Body of pancreas (tissue), 4 donors: ENCODE measurements at regions not wholly inside any gene's neighbourhood (a gene's known extent, or its start where the extent isn't known, plus 50 kb on each side); places are given as distances from the start of the nearest gene placed in this dataset.
"Not testable (repeated sequence)": the region's sequence is repeated elsewhere in the genome, so short reads cannot be mapped to it uniquely, and the experiment has no call there.

ENCODE experiments used
- ATAC-seq: fragments of 150-250 bp; one replicate; pipeline ENCODE4 v1.9.1; 2016
- DNase-seq, 4 donors: peaks; one replicate each; pipeline ENCODE4 v3.0.0-alpha.2; 2019
- H3K27ac ChIP-seq, 4 donors: fragments of 200-600 bp; sonication (generic); 1 replicate in 3 of 4; 2 replicates in 1 of 4; pipeline versions ENCODE4 v1.5.1 to v1.6.1; 2016 to 2019; ENCODE audit warnings: mild to moderate bottlenecking in 1 of 4, mixed read lengths in 1 of 4, moderate library complexity in 1 of 4
- H3K27me3 ChIP-seq, 2 donors: fragments of 200-600 bp; sonication (generic); one replicate each; pipeline ENCODE4 v1.6.0; 2016; ENCODE audit warnings: mild to moderate bottlenecking in 1 of 2
- H3K36me3 ChIP-seq, 2 donors: fragments of 200-600 bp; sonication (generic); replicated peaks in 1 of 2; 2 replicates each; pipeline ENCODE4 v1.5.1; 2016; ENCODE audit warnings: low read depth in 2 of 2; ENCODE audit not compliant: insufficient read depth in 1 of 2
- H3K4me1 ChIP-seq: fragments of 200-600 bp; sonication (generic); one replicate; pipeline ENCODE4 v1.6.0; 2016
- H3K4me3 ChIP-seq, 2 donors: fragments of 200-600 bp; sonication (generic); 1 replicate in 1 of 2; 2 replicates in 1 of 2; pipeline ENCODE4 v1.5.1; 2016 to 2019
- H3K9me3 ChIP-seq, 3 donors: fragments of 200-600 bp; sonication (generic); 1 replicate in 2 of 3; 2 replicates in 1 of 3; pipeline ENCODE4 v1.5.1; 2016
- CTCF ChIP-seq, 7 experiments: fragments of 450-650 bp in 4 of 7; fragments of 200-600 bp in 3 of 7; sonication (generic) in 3 of 7; IDR thresholded peaks; one replicate each; pipeline ENCODE4 v1.5.1; 2016 to 2019; ENCODE audit warnings: antibody characterized with exemption in 7 of 7
- POLR2A ChIP-seq, 3 donors: fragments of 450-650 bp; IDR thresholded peaks; one replicate each; pipeline ENCODE4 v1.6.1; 2016; ENCODE audit warnings: antibody characterized with exemption in 3 of 3, mild to moderate bottlenecking in 2 of 3
- WGBS, 2 donors: methylation state at CpG; one replicate each; pipeline ENCODE4 v1.1.5; 2017; 5-methylcytosine and 5-hydroxymethylcytosine counted together
- intact Hi-C: fragments of 100-400 bp; cut with DNase I; formaldehyde crosslinking; loops from one replicate; pipeline ENCODE4 v1.15.1; 2023

- WGBS, 2 donors = 71 to 75% methylated on average over 4 of the region's 4 CpGs
- intact Hi-C loops = no loop called here
- no peak for ATAC-seq
These were observed 700.9 kb upstream of the SYT4 start for GRCh38 chr18:43978174-43978573.

GRCh38 chr18:43982582-43982981, 698.1 kb upstream of the SETBP1 start:
- 86% methylated on average over 4 of the region's 4 CpGs for WGBS, 2 donors

More at GRCh38 chr18:43978174-43978573, 700.9 kb upstream of the SYT4 start:
- DNase-seq = no peak
- Histone ChIP-seq H3K4me1 (no peaks in the 10 kb centered on the region), H3K36me3 (no peaks in the 10 kb centered on the region), H3K4me3 (no peak overlapping the region), H3K27me3 (no peaks in the 10 kb centered on the region), H3K27ac (no peak overlapping the region), H3K9me3 (no peaks in the 10 kb centered on the region)
- TF ChIP-seq POLR2A (IDR thresholded peaks at IDR 0.05) = no peak
- TF ChIP-seq CTCF (IDR thresholded peaks at IDR 0.05) = no peak

GRCh38 chr18:43987061-43987460, 693.6 kb upstream of the SETBP1 start:
- 49 to 54% methylated on average over 4 of the region's 4 CpGs for WGBS, 2 donors
- intact Hi-C loops, DNase-seq, H3K27me3 ChIP-seq, H3K4me3 ChIP-seq, H3K36me3 ChIP-seq, ATAC-seq, H3K27ac ChIP-seq, H3K9me3 ChIP-seq, H3K4me1 ChIP-seq: not testable (repeated sequence)

More at GRCh38 chr18:43982582-43982981, 698.1 kb upstream of the SETBP1 start:
- TF ChIP-seq CTCF (IDR thresholded peaks at IDR 0.05) = no peak
- intact Hi-C loops = no loop called here
- ATAC-seq (no peak), DNase-seq (no peak)
- Histone ChIP-seq H3K27ac (no peak overlapping the region), H3K9me3 (no peaks in the 10 kb centered on the region), H3K36me3 (no peaks in the 10 kb centered on the region), H3K4me3 (no peak overlapping the region), H3K4me1 (no peaks in the 10 kb centered on the region), H3K27me3 (no peaks in the 10 kb centered on the region)

GRCh38 chr18:43992741-43993140, 687.9 kb upstream of the SETBP1 start:
- DNase-seq (no peak), ATAC-seq (no peak)
- no peak for TF ChIP-seq POLR2A (IDR thresholded peaks at IDR 0.05)
- H3K4me3 ChIP-seq = no peak overlapping the region
- H3K27ac ChIP-seq = no peak overlapping the region
- H3K4me1 ChIP-seq = no peaks in the 10 kb centered on the region
- intact Hi-C loops = no loop called here
- H3K9me3 ChIP-seq = no peaks in the 10 kb centered on the region
- WGBS, 2 donors = 60 to 85% methylated on average over 1 of the region's 1 CpG
- no peaks in the 10 kb centered on the region for H3K27me3 ChIP-seq
- H3K36me3 ChIP-seq = no peaks in the 10 kb centered on the region

GRCh38 chr18:43994381-43994780, 686.3 kb upstream of the SETBP1 start:
- intact Hi-C loops = no loop called here
- ATAC-seq (no peak), DNase-seq (no peak)
- Histone ChIP-seq H3K27ac (no peak overlapping the region), H3K9me3 (no peaks in the 10 kb centered on the region), H3K4me3 (no peak overlapping the region), H3K4me1 (no peaks in the 10 kb centered on the region), H3K27me3 (no peaks in the 10 kb centered on the region), H3K36me3 (no peaks in the 10 kb centered on the region)
- 71 to 72% methylated on average over 4 of the region's 4 CpGs for WGBS, 2 donors
- no peak for TF ChIP-seq CTCF (IDR thresholded peaks at IDR 0.05)
- no peak for TF ChIP-seq POLR2A (IDR thresholded peaks at IDR 0.05)

GRCh38 chr18:44013871-44014270, 666.8 kb upstream of the SETBP1 start:
- TF ChIP-seq CTCF (IDR thresholded peaks at IDR 0.05) (no peak), POLR2A (IDR thresholded peaks at IDR 0.05) (no peak)
- DNase-seq (no peak), ATAC-seq (no peak)
- H3K27me3 ChIP-seq = no peaks in the 10 kb centered on the region
- no peak overlapping the region for H3K27ac ChIP-seq
- 63 to 77% methylated on average over 2 of the region's 2 CpGs for WGBS, 2 donors
- intact Hi-C loops = no loop called here
- H3K4me1 ChIP-seq = no peaks in the 10 kb centered on the region
- H3K36me3 ChIP-seq = no peaks in the 10 kb centered on the region
- H3K9me3 ChIP-seq = no peaks in the 10 kb centered on the region
- H3K4me3 ChIP-seq = no peak overlapping the region
